ENCODE measurements at regions not wholly inside any gene's neighbourhood (a gene's known extent, or its start where the extent isn't known, plus 50 kb on each side); places are given as distances from the start of the nearest gene placed in this dataset.

GRCh38 chr13:110826861-110827672, 87.8 kb downstream of the ANKRD10 start:
- DNase-seq (ENCODE audit: low read depth): no peak
- no peak for TF ChIP-seq CTCF (conservative IDR thresholded peaks at IDR 0.05; ENCODE audit: low read depth, low read length)

More at GRCh38 chr13:110826861-110827672, 87.8 kb downstream of the ANKRD10 start:
- no peak overlapping the region for H3K4me3 ChIP-seq (ENCODE audit: low read length)
